PC-3 (cell line): ENCODE measurements at regions not wholly inside any gene's neighbourhood (a gene's known extent, or its start where the extent isn't known, plus 50 kb on each side); places are given as distances from the start of the nearest gene placed in this dataset.
A peak's percentile ranks its signal among the peaks of the same experiment; 100 is the strongest.

Experiments used
- ATAC-seq: fragments of 200-7000 bp; cut with Tn5 transposase; 2 replicates; pipeline ENCODE4 v1.9.1; 2020; ENCODE audit warnings: mild to moderate bottlenecking, moderate library complexity
- BruUV-seq: library from RNA; stranded (reverse); fragments of 400-500 nt; replicated peaks from 2 replicates; lab custom pipeline; 2021; lab: Mats Ljungman, UMichigan
- CTCF ChIA-PET: fragments of 300-600 bp; sonication (Branson Sonifier 250); formaldehyde crosslinking; loops from one replicate; lab custom pipeline; 2022; ENCODE audit warnings: antibody characterized with exemption; lab: Charles Lee
- POLR2A ChIA-PET: fragments of 300-600 bp; sonication (Branson Sonifier 250); formaldehyde crosslinking; loops from one replicate; lab custom pipeline; 2022; ENCODE audit warnings: antibody characterized with exemption; ENCODE audit not compliant: unreplicated experiment; lab: Charles Lee
- DNase-seq: peaks from one replicate; pipeline ENCODE4 v3.0.0-alpha.2; 2015
- H2AFZ ChIP-seq: fragments of 300-600 bp; sonication (generic); 2 replicates; pipeline ENCODE4 v1.6.0; 2016; ENCODE audit warnings: antibody characterized with exemption, low read length
- H3F3A ChIP-seq: fragments of 300-600 bp; sonication (generic); one replicate; pipeline ENCODE4 v1.6.0; 2017; ENCODE audit warnings: antibody characterized with exemption, low read length, control low read depth, mild to moderate bottlenecking; ENCODE audit not compliant: unreplicated experiment
- H3K27ac ChIP-seq: fragments of 300-600 bp; sonication (generic); 2 replicates; pipeline ENCODE4 v1.5.1; 2016; ENCODE audit warnings: mild to moderate bottlenecking, low read length
- H3K27me3 ChIP-seq: fragments of 300-600 bp; sonication (generic); 2 replicates; pipeline ENCODE4 v1.6.1; 2016; ENCODE audit warnings: low read length, mixed read lengths
- H3K36me3 ChIP-seq: fragments of 300-600 bp; sonication (generic); 2 replicates; pipeline ENCODE4 v1.6.1; 2016; ENCODE audit warnings: low read depth, mixed run types, low read length, mixed read lengths
- H3K4me1 ChIP-seq: fragments of 300-600 bp; sonication (generic); 2 replicates; pipeline ENCODE4 v1.5.1; 2016; ENCODE audit warnings: low read length; ENCODE audit not compliant: insufficient read depth
- H3K4me2 ChIP-seq: fragments of 300-600 bp; sonication (generic); 2 replicates; pipeline ENCODE4 v1.6.0; 2016; ENCODE audit warnings: low read length
- H3K4me3 ChIP-seq: fragments of 300-600 bp; sonication (generic); 2 replicates; pipeline ENCODE4 v1.5.1; 2016; ENCODE audit warnings: mild to moderate bottlenecking, low read length, mixed read lengths
- H3K79me2 ChIP-seq: fragments of 300-600 bp; sonication (generic); 2 replicates; pipeline ENCODE4 v1.6.1; 2017; ENCODE audit warnings: low read length, mixed read lengths
- H3K9ac ChIP-seq: fragments of 300-600 bp; sonication (generic); 2 replicates; pipeline ENCODE4 v1.6.0; 2016; ENCODE audit warnings: mild to moderate bottlenecking, low read length
- H3K9me2 ChIP-seq: fragments of 300-600 bp; sonication (generic); replicated peaks from 2 replicates; pipeline ENCODE4 v1.6.1; 2016; ENCODE audit warnings: mixed run types, low read length, mixed read lengths
- H3K9me3 ChIP-seq: fragments of 300-600 bp; sonication (generic); 2 replicates; pipeline ENCODE4 v1.6.1; 2016; ENCODE audit warnings: low read length, mixed read lengths
- H4K20me1 ChIP-seq: fragments of 300-600 bp; sonication (generic); 2 replicates; pipeline ENCODE4 v1.6.1; 2016; ENCODE audit warnings: low read length, mixed read lengths
- EZH2 ChIP-seq: fragments of 300-600 bp; sonication (generic); IDR thresholded peaks from one replicate; pipeline ENCODE4 v1.6.1; 2017; ENCODE audit warnings: antibody characterized with exemption, mild to moderate bottlenecking, low read length; ENCODE audit not compliant: unreplicated experiment
- EZH2phosphoT487 ChIP-seq: fragments of 300-600 bp; sonication (generic); IDR thresholded peaks from 2 replicates; pipeline ENCODE4 v1.6.1; 2018; ENCODE audit warnings: mild to moderate bottlenecking, antibody characterized with exemption, low read length, borderline replicate concordance
- intact Hi-C: fragments of 100-400 bp; cut with micrococcal nuclease; formaldehyde crosslinking; loops from 2 replicates; pipeline ENCODE4 v1.9.0; 2023
- TF ChIP-seq, protein P1 (sequence below): fragments of 300-600 bp; sonication (generic); conservative IDR thresholded peaks from 2 replicates; pipeline ENCODE4 v1.5.1; 2017; ENCODE audit warnings: antibody characterized with exemption, low read depth, mild to moderate bottlenecking, low read length

DNA sequence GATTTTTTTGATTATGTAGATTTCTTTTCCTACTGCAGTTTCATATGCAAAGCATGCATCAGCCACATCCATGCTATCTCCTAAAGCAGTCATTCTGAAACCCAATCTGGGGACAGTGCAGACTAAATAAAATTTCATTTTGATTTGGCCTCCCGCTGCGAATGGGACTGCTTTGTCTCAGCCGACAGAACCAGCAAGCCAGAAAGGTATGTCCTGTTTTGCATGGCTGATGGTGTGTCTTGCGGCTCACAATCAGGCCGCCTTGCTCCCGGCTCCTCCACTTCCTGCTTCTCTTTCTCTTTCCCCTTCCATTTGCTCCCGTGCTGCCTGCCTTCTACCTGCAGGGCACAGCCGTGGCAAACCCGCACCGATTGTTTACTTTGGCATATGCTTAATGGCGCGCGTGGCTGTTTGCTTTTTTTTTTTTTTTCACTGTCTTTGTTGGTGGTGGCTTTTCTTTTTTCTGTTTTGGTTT is 419.6 kb upstream of the POU3F3 start:
- H3K27ac ChIP-seq, result no peak overlapping the region
- peak overlapping the region; percentile 47; the same call in 1 of the 2 replicates for H3K4me3 ChIP-seq
- peak overlapping the region; percentile 16 for H3K4me2 ChIP-seq
- no peaks in the 10 kb centered on the region for H3K4me1 ChIP-seq
- H3K79me2 ChIP-seq, result no peaks in the 10 kb centered on the region
- H3K9me3 ChIP-seq, result no peaks in the 10 kb centered on the region
- TF ChIP-seq EZH2phosphoT487 (no peak), EZH2 (no peak)
- TF ChIP-seq, protein P1, sequence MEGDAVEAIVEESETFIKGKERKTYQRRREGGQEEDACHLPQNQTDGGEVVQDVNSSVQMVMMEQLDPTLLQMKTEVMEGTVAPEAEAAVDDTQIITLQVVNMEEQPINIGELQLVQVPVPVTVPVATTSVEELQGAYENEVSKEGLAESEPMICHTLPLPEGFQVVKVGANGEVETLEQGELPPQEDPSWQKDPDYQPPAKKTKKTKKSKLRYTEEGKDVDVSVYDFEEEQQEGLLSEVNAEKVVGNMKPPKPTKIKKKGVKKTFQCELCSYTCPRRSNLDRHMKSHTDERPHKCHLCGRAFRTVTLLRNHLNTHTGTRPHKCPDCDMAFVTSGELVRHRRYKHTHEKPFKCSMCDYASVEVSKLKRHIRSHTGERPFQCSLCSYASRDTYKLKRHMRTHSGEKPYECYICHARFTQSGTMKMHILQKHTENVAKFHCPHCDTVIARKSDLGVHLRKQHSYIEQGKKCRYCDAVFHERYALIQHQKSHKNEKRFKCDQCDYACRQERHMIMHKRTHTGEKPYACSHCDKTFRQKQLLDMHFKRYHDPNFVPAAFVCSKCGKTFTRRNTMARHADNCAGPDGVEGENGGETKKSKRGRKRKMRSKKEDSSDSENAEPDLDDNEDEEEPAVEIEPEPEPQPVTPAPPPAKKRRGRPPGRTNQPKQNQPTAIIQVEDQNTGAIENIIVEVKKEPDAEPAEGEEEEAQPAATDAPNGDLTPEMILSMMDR, result no peak
- peaks cover 48% of the 10 kb centered on the region for H3K27me3 ChIP-seq
- ATAC-seq, result no peak
- POLR2A ChIA-PET, result no interaction called here
- no peaks in the 10 kb centered on the region for H3K9me2 ChIP-seq
- DNase-seq, result no peak
- CTCF ChIA-PET, result no interaction called here
- no peaks in the 10 kb centered on the region for H4K20me1 ChIP-seq
- no peak overlapping the region for H3K9ac ChIP-seq
- BruUV-seq, result no TSS peak
- no peaks in the 10 kb centered on the region for H3K36me3 ChIP-seq
- intact Hi-C loops, result no loop called here
- peak overlapping the region; percentile 22; the same call in 1 of the 2 replicates for H2AFZ ChIP-seq
- no peaks in the 10 kb centered on the region for H3F3A ChIP-seq

DNA sequence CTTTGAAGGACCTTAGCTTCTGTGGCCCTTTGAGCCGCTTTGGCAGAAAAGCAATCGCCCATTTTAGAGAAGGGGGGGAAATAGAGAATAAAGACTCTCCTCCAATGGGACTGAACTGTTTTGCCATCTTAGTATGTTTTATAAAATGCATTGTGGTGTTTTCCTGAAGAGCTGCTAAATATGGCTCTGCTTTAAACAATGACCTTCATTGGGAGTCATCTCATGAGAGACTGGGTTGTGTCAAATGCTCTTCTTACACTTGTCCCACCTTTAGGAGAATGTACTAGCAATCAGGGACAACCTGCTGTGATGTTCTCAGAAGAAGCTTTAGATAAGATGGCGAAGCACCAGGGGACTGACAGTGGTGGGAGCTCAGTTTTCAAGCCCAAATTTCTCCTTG is 418.9 kb upstream of the POU3F3 start:
- intact Hi-C loops, result no loop called here
- CTCF ChIA-PET, result no interaction called here
- Histone ChIP-seq H3K9me3 (no peaks in the 10 kb centered on the region), H3K4me3 (peak overlapping the region; percentile 47; the same call in 1 of the 2 replicates), H3K4me1 (no peaks in the 10 kb centered on the region), H2AFZ (peak overlapping the region; percentile 22; the same call in 1 of the 2 replicates), H3K4me2 (peak overlapping the region; percentile 16; the same call in 1 of the 2 replicates), H3F3A (no peaks in the 10 kb centered on the region), H3K9ac (no peak overlapping the region), H3K36me3 (no peaks in the 10 kb centered on the region), H3K9me2 (no peaks in the 10 kb centered on the region), H3K27ac (no peak overlapping the region), H4K20me1 (no peaks in the 10 kb centered on the region), H3K27me3 (peaks cover 47% of the 10 kb centered on the region), H3K79me2 (no peaks in the 10 kb centered on the region)
- DNase-seq, result no peak
- ATAC-seq, result no peak
- POLR2A ChIA-PET, result no interaction called here
- TF ChIP-seq, protein P1, result no peak
- TF ChIP-seq EZH2 (no peak), EZH2phosphoT487 (no peak)
- BruUV-seq, result no TSS peak

DNA sequence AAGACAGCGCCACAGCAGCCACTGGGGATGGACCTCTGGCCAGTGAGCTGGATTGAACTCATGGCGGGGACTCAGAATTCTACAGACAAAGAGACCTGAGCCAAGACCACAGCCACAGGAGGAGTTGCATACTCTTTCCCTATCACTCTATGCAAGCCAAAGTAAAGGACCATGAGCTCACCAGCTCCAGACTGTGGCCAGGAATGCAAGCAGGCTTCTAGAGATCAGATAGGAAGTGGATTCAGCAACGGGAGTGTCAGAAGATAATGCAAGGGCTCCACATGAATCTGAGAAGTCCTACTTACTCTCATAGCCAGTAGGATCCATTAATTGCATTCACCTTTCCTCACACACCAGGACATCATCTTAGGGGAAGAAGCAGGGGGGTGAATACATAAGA is 415.4 kb upstream of the POU3F3 start:
- no peak overlapping the region for H3K4me2 ChIP-seq
- H3K9me2 ChIP-seq, result no peaks in the 10 kb centered on the region
- ChIA-PET POLR2A (no interaction called here), CTCF (no interaction called here)
- H3K36me3 ChIP-seq, result no peaks in the 10 kb centered on the region
- TF ChIP-seq, protein P1, result no peak
- TF ChIP-seq EZH2 (no peak), EZH2phosphoT487 (no peak)
- H4K20me1 ChIP-seq, result no peaks in the 10 kb centered on the region
- no peaks in the 10 kb centered on the region for H3K4me1 ChIP-seq
- H3K4me3 ChIP-seq, result no peak overlapping the region
- DNase-seq (no peak), ATAC-seq (no peak)
- no TSS peak for BruUV-seq
- H3K9me3 ChIP-seq, result no peaks in the 10 kb centered on the region
- no peak overlapping the region for H2AFZ ChIP-seq
- H3K27me3 ChIP-seq, result peaks cover 34% of the 10 kb centered on the region
- intact Hi-C loops, result no loop called here
- no peaks in the 10 kb centered on the region for H3K79me2 ChIP-seq
- no peak overlapping the region for H3K27ac ChIP-seq
- H3F3A ChIP-seq, result no peaks in the 10 kb centered on the region
- H3K9ac ChIP-seq, result no peak overlapping the region
